HG03565 (cell line): ENCODE measurements at regions not wholly inside any gene's neighbourhood (a gene's known extent, or its start where the extent isn't known, plus 50 kb on each side); places are given as distances from the start of the nearest gene placed in this dataset.
"Not testable (repeated sequence)": the region's sequence is repeated elsewhere in the genome, so short reads cannot be mapped to it uniquely, and the experiment has no call there.

Source experiments
- ATAC-seq: cut with Tn5 transposase; IDR thresholded peaks from one replicate; pipeline ENCODE4 v1.9.1; 2021; ENCODE audit warnings: mild to moderate bottlenecking, moderate library complexity; ENCODE audit not compliant: unreplicated experiment

- ATAC-seq, result no peak
Measured at GRCh38 chr6:81625216-81625615, 127.3 kb downstream of the TENT5A start.

DNA sequence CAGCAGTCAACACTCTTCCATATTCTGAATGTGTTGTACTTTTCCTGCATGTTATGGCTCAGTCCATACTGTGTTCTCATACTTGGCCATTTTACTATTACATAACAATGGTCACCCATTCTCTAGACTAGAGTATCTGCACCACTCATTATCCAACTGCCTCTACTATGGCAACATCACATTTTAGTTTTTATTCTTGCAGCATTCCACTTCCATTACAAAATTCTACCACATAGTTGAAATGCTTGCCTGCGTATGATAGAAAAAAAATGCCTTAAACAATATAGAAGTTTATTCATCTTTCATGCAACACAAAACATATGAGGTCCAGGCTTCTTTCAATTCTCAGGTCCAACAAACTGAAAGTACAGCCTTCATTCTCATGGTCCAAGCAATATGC, 128.0 kb downstream of the TENT5A start:
- no peak for ATAC-seq

GRCh38 chr6:81623106-81623759, 129.2 kb downstream of the TENT5A start:
- no peak for ATAC-seq

GRCh38 chr6:81621816-81622395, 130.6 kb downstream of the TENT5A start:
- ATAC-seq, result no peak

DNA sequence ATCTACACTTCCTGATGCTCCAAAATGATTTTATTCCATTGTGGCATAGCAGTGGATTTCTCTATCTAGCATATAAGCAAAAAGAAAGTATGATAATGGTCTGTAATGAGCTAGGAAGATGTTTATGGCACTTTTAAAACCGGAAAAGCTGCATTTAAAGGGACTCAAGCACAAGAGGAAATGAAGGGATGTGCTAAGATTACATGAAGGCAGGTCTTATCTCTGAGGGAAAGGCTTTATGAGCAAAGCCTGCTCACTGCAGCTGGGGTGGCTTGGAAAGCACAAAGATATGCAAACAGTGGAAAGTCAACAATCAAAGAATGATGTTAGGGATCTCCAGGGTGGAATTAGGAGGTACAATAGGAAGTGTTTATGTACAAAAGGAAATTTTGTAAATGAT, 138.2 kb downstream of the TENT5A start:
- no peak for ATAC-seq

DNA sequence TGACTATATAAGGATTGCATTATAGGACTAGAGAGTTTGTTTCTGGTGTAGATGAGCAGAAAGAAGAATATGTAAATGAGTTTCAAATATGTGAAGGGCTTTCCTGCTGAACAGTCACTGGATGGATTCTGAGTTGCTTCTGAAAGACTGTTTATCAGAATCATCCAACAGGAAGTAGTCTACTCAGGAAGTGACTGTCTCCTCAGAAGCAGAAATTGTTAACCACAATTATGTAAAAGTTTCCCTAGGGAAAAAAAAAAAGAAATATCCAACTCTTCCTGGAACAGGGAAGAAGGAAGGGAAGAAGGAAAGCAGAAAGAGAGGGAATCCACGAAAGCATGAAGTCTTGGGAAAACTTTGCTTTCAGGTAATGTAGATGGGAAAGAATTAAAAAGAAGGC, 138.9 kb downstream of the TENT5A start:
- no peak for ATAC-seq

- ATAC-seq, result no peak
Measured at GRCh38 chr6:81612136-81612535, 140.3 kb downstream of the TENT5A start.

- ATAC-seq, result no peak
Measured at GRCh38 chr6:81609736-81610135, 142.7 kb downstream of the TENT5A start.

GRCh38 chr6:81608776-81609175, 143.7 kb downstream of the TENT5A start:
- ATAC-seq, result no peak

DNA sequence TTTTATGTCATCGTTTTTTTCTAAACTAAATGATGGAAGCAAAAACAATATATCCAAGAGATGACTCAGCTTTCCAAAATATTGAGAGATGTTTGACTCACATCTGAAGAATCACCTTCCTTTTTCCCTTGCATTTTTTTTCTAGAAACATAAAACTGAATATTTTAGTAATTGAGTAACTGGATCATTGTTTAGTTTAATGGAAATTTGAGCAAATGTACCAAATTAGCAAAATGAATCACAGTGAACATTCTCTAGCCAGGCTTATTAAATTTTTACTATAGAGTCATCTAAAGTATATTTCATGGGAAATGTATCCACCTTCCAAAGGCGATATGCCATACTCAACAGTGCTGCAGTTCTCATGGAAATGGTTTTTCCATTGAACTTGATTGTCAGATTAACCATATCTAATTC, 145.5 kb downstream of the TENT5A start:
- ATAC-seq, result no peak

DNA sequence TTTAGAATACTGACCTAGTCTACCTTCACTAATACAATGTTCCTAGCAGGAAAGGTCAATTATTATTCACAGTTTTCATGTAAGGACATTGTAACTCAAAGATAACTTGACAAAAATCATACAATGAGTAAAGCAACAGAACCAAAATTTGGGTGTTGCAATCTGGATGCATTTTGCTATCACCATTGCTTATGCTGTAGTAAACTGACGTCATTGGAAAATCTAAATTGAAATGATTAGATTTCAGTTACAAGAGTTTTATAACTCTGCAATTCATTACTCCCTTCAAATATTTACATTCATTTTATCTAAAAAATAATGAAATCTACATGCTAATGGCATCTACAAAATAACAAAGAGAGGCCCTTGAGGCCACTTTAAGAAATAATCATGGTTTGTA, 147.0 kb downstream of the TENT5A start:
- ATAC-seq, result no peak

GRCh38 chr6:81601918-81602317, 150.6 kb downstream of the TENT5A start:
- no peak for ATAC-seq

GRCh38 chr6:81600488-81600887, 152.0 kb downstream of the TENT5A start:
- ATAC-seq, result not testable (repeated sequence)

GRCh38 chr6:81594501-81594900, 158.0 kb downstream of the TENT5A start:
- no peak for ATAC-seq

DNA sequence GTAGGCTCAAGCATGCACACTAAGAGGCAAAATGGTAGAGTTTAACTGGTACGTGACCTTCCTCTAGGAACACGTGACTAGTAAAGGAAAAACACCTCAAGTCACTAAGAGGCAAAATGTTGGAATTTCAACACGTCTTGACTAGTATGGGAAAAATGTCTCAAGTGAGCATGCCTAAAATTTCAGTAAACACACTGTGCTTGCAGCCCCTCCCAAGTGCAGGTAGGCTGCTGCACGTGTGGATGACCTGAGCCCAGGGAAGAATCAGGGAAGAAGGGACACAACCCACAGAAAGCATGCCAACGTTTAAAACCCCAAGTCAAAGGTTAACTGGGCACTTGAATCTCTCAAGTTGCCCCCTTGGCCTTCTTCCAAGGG, 162.2 kb downstream of the TENT5A start:
- ATAC-seq, result no peak

DNA sequence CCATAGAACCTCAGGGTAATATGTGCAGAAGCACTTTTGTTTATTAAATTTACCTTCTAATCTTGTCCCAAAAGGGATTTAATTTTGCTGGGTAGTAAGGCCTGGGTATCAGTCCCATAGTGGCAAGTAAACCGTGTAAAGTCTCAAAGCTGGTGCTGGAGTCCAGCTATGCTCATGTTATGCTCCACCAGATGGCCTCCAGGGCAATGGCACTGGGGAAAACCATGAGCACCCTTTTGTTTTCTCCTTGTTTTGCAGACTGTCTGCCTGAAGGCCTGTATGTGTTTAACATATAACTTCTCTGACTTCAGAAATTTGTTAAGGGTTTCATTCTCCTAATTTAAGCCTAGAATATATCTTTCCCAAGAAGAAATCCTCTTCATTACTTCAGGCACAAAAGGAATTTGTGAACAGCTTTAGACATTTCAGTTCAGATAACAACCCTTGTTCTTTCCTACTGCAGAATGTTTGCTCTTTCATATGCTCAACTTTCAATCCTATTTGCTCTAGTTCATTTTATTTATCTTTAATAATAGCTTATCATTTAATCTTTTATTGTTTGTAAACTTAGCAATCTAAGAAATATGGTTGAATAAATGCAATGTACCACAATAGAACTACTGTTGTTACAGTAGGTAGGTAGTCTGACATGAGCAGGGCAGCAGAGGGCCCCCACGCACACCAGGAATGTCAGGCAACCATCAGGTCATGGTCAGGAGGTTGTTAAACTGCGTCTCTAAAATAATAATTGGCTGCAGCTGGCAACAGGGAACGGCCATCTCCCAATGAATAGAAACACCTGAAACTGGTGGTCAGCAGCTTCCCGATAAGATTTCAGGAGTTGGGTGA, 162.8 kb downstream of the TENT5A start:
- no peak for ATAC-seq

DNA sequence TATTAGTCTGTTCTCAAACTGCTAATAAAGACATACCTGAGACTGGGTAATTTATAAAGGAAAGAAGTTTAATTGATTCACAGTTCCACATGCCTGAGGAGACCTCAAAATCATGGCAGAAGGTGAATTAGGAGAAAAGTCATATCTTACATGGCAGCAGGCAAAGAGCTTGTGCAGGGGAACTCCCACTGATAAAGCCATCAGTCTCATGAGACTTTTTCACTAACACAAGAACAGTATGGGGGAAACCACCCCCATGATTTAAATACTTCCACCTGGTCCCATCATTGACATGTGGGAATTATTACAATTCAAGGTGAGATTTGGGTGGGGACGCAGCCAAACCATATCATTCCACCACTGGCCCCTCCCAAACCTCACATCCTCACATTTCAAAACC, 166.8 kb downstream of the TENT5A start:
- not testable (repeated sequence) for ATAC-seq

DNA sequence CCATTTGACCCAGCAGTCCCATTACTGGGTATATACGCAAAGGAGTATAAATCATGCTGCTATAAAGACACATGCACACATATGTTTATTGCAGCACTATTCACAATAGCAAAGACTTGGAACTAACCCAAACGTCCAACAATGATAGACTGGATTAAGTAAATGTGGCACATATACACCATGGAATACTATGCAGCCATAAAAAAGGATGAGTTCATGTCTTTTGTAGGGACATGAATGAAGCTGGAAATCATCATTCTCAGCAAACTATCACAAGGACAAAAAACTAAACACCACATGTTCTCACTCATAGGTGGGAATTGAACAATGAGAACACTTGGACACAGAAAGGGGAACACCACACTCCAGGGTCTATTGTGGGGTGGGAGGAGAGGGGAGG, 168.3 kb downstream of the TENT5A start:
- not testable (repeated sequence) for ATAC-seq

GRCh38 chr6:81575442-81575841, 177.0 kb downstream of the TENT5A start:
- no peak for ATAC-seq

DNA sequence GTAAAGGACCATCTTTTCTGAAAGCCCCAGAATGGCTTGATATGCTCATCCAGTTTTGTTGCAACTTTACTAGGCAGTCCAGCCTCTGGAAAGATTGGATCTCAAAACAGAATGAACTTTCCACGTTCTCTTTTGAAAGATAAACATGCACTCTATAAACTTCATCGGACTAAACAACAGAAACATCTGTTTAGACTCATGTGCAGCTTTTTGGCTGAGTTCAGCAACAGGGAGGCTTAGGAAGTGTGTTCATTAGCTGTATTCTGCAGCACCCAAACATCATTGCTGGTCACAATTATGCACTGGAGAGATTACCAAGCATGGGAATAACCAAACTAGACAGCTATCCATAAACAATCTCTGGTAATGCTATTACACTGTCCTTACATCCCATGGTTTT, 180.5 kb downstream of the TENT5A start:
- ATAC-seq, result no peak

GRCh38 chr6:81570681-81571080, 181.8 kb downstream of the TENT5A start:
- no peak for ATAC-seq

DNA sequence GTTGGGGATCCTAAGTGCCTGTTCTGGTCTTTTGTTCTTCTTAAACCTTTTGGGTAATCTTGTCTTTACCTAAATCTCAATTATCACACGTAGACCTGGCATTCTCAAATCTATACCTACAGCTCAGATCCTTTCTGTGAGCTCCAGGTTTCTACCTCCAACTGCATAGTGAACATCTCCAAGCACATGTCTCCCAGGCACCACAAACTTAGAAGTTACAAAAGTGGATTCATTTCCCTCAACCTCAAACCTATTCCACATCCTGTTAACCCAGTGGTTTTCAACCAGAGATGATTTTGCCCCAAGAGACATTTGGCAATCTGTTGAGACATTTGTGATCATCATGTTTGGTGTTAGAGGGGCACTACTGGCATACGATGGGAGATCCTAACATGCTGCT, 183.5 kb downstream of the TENT5A start:
- no peak for ATAC-seq
